ENCODE measurements at regions not wholly inside any gene's neighbourhood (a gene's known extent, or its start where the extent isn't known, plus 50 kb on each side); places are given as distances from the start of the nearest gene placed in this dataset.
"Not testable (repeated sequence)": the region's sequence is repeated elsewhere in the genome, so short reads cannot be mapped to it uniquely, and the experiment has no call there.

GRCh38 chr11:134727636-134728035 is 315.6 kb upstream of the B3GAT1 start:
- Histone ChIP-seq H3K4me1 (ENCODE audit: control insufficient read depth in 1 of 2, insufficient read depth in 2 of 2, low read length in 2 of 2) (no peaks in the 10 kb centered on the region), H3K27me3 (ENCODE audit: control insufficient read depth in 1 of 2, insufficient read depth in 2 of 2, low read length in 1 of 2) (no peaks in the 10 kb centered on the region), H3K4me3 (ENCODE audit: low read length in 2 of 2) (no peak overlapping the region), H3K9me3 (ENCODE audit: control insufficient read depth, low read length) (no peaks in the 10 kb centered on the region), H3K27ac (ENCODE audit: low read depth in 1 of 2, low read length in 2 of 2) (no peak overlapping the region), H3K36me3 (ENCODE audit: control insufficient read depth in 1 of 2, insufficient read depth in 2 of 2, low read length in 1 of 2) (no peaks in the 10 kb centered on the region)
- ATAC-seq (ENCODE audit: low FRiP score) (no peak), DNase-seq (no peak)
- WGBS, 2 donors, result 89 to 90% methylated on average over 5 of the region's 5 CpGs
- intact Hi-C loops (cut with DNase I), result no loop called here

GRCh38 chr11:134727204-134727603 is 315.2 kb upstream of the B3GAT1 start:
- WGBS, 2 donors, result 91 to 94% methylated on average over 13 of the region's 13 CpGs
- Histone ChIP-seq H3K27me3 (ENCODE audit: control insufficient read depth in 1 of 2, insufficient read depth in 2 of 2, low read length in 1 of 2) (no peaks in the 10 kb centered on the region), H3K27ac (ENCODE audit: low read depth in 1 of 2, low read length in 2 of 2) (no peak overlapping the region), H3K4me3 (ENCODE audit: low read length in 2 of 2) (no peak overlapping the region), H3K9me3 (ENCODE audit: control insufficient read depth, low read length) (no peaks in the 10 kb centered on the region), H3K4me1 (ENCODE audit: control insufficient read depth in 1 of 2, insufficient read depth in 2 of 2, low read length in 2 of 2) (no peaks in the 10 kb centered on the region), H3K36me3 (ENCODE audit: control insufficient read depth in 1 of 2, insufficient read depth in 2 of 2, low read length in 1 of 2) (no peaks in the 10 kb centered on the region)
- intact Hi-C loops (cut with DNase I), result no loop called here
- DNase-seq (no peak), ATAC-seq (ENCODE audit: low FRiP score) (no peak)

- intact Hi-C loops (cut with DNase I), result no loop called here
- 78 to 79% methylated on average over 21 of the region's 21 CpGs for WGBS, 2 donors
- no peak for ATAC-seq (ENCODE audit: low FRiP score)
These were observed 313.9 kb upstream of the B3GAT1 start for GRCh38 chr11:134725716-134726639.

GRCh38 chr11:134725211-134725610 is 313.2 kb upstream of the B3GAT1 start:
- Histone ChIP-seq H3K4me1 (ENCODE audit: control insufficient read depth in 1 of 2, insufficient read depth in 2 of 2, low read length in 2 of 2) (no peaks in the 10 kb centered on the region), H3K36me3 (ENCODE audit: control insufficient read depth in 1 of 2, insufficient read depth in 2 of 2, low read length in 1 of 2) (no peaks in the 10 kb centered on the region), H3K9me3 (ENCODE audit: control insufficient read depth, low read length) (no peaks in the 10 kb centered on the region), H3K27me3 (ENCODE audit: control insufficient read depth in 1 of 2, insufficient read depth in 2 of 2, low read length in 1 of 2) (no peaks in the 10 kb centered on the region), H3K27ac (ENCODE audit: low read depth in 1 of 2, low read length in 2 of 2) (no peak overlapping the region), H3K4me3 (ENCODE audit: low read length in 2 of 2) (no peak overlapping the region)
- ATAC-seq (ENCODE audit: low FRiP score), result no peak
- intact Hi-C loops (cut with DNase I), result no loop called here
- no peak for DNase-seq
- WGBS, 2 donors, result 75 to 78% methylated on average over 12 of the region's 12 CpGs

More at GRCh38 chr11:134725716-134726639, 313.9 kb upstream of the B3GAT1 start:
- no peak overlapping the region for H3K4me3 ChIP-seq (ENCODE audit: low read length in 2 of 2)
- no peaks in the 10 kb centered on the region for H3K4me1 ChIP-seq (ENCODE audit: control insufficient read depth in 1 of 2, insufficient read depth in 2 of 2, low read length in 2 of 2)
- H3K36me3 ChIP-seq (ENCODE audit: control insufficient read depth in 1 of 2, insufficient read depth in 2 of 2, low read length in 1 of 2), result no peaks in the 10 kb centered on the region
- H3K9me3 ChIP-seq (ENCODE audit: control insufficient read depth, low read length), result no peaks in the 10 kb centered on the region
- H3K27me3 ChIP-seq (ENCODE audit: control insufficient read depth in 1 of 2, insufficient read depth in 2 of 2, low read length in 1 of 2), result no peaks in the 10 kb centered on the region
- no peak overlapping the region for H3K27ac ChIP-seq (ENCODE audit: low read depth in 1 of 2, low read length in 2 of 2)
- DNase-seq, result no peak

- H3K27me3 ChIP-seq (ENCODE audit: control insufficient read depth in 1 of 2, insufficient read depth in 2 of 2, low read length in 1 of 2), result no peaks in the 10 kb centered on the region
- WGBS, 2 donors, result 75 to 87% methylated on average over 9 of the region's 9 CpGs
- no peaks in the 10 kb centered on the region for H3K9me3 ChIP-seq (ENCODE audit: control insufficient read depth, low read length)
- no peak overlapping the region for H3K4me3 ChIP-seq (ENCODE audit: low read length in 2 of 2)
- H3K4me1 ChIP-seq (ENCODE audit: control insufficient read depth in 1 of 2, insufficient read depth in 2 of 2, low read length in 2 of 2), result no peaks in the 10 kb centered on the region
- intact Hi-C loops (cut with DNase I), result no loop called here
- H3K36me3 ChIP-seq (ENCODE audit: control insufficient read depth in 1 of 2, insufficient read depth in 2 of 2, low read length in 1 of 2), result no peaks in the 10 kb centered on the region
- no peak for ATAC-seq (ENCODE audit: low FRiP score)
- H3K27ac ChIP-seq (ENCODE audit: low read depth in 1 of 2, low read length in 2 of 2), result no peak overlapping the region
- no peak for DNase-seq
These were observed 312.7 kb upstream of the B3GAT1 start for GRCh38 chr11:134724779-134725140.

GRCh38 chr11:134724106-134724778 is 312.2 kb upstream of the B3GAT1 start:
- Histone ChIP-seq H3K4me1 (ENCODE audit: control insufficient read depth in 1 of 2, insufficient read depth in 2 of 2, low read length in 2 of 2) (no peaks in the 10 kb centered on the region), H3K9me3 (ENCODE audit: control insufficient read depth, low read length) (no peaks in the 10 kb centered on the region), H3K27me3 (ENCODE audit: control insufficient read depth in 1 of 2, insufficient read depth in 2 of 2, low read length in 1 of 2) (no peaks in the 10 kb centered on the region), H3K4me3 (ENCODE audit: low read length in 2 of 2) (no peak overlapping the region), H3K27ac (ENCODE audit: low read depth in 1 of 2, low read length in 2 of 2) (no peak overlapping the region), H3K36me3 (ENCODE audit: control insufficient read depth in 1 of 2, insufficient read depth in 2 of 2, low read length in 1 of 2) (no peaks in the 10 kb centered on the region)
- DNase-seq, result no peak
- WGBS, 2 donors, result 87% methylated on average over 12 of the region's 12 CpGs
- intact Hi-C loops (cut with DNase I), result no loop called here
- no peak for ATAC-seq (ENCODE audit: low FRiP score)

- H3K27ac ChIP-seq (ENCODE audit: low read depth in 1 of 2, low read length in 2 of 2); H3K9me3 ChIP-seq (ENCODE audit: control insufficient read depth, low read length); H3K4me3 ChIP-seq (ENCODE audit: low read length in 2 of 2); H3K4me1 ChIP-seq (ENCODE audit: control insufficient read depth in 1 of 2, insufficient read depth in 2 of 2, low read length in 2 of 2); H3K36me3 ChIP-seq (ENCODE audit: control insufficient read depth in 1 of 2, insufficient read depth in 2 of 2, low read length in 1 of 2); intact Hi-C loops (cut with DNase I); ATAC-seq (ENCODE audit: low FRiP score); DNase-seq; H3K27me3 ChIP-seq (ENCODE audit: control insufficient read depth in 1 of 2, insufficient read depth in 2 of 2, low read length in 1 of 2): not testable (repeated sequence)
- 88 to 98% methylated on average over 2 of the region's 2 CpGs for WGBS, 2 donors
These were observed 308.6 kb upstream of the B3GAT1 start for GRCh38 chr11:134720691-134721070.

- H3K4me3 ChIP-seq (ENCODE audit: low read length in 2 of 2); H3K36me3 ChIP-seq (ENCODE audit: control insufficient read depth in 1 of 2, insufficient read depth in 2 of 2, low read length in 1 of 2); H3K27ac ChIP-seq (ENCODE audit: low read depth in 1 of 2, low read length in 2 of 2); H3K27me3 ChIP-seq (ENCODE audit: control insufficient read depth in 1 of 2, insufficient read depth in 2 of 2, low read length in 1 of 2); ATAC-seq (ENCODE audit: low FRiP score); H3K4me1 ChIP-seq (ENCODE audit: control insufficient read depth in 1 of 2, insufficient read depth in 2 of 2, low read length in 2 of 2); DNase-seq; H3K9me3 ChIP-seq (ENCODE audit: control insufficient read depth, low read length); intact Hi-C loops (cut with DNase I): not testable (repeated sequence)
- 90% methylated on average over 3 to 4 of the region's 4 CpGs for WGBS, 2 donors
These were observed 308.1 kb upstream of the B3GAT1 start for GRCh38 chr11:134719940-134720690.

All from aorta (tissue), 5 donors.